HG03457 (cell line): ENCODE measurements at regions not wholly inside any gene's neighbourhood (a gene's known extent, or its start where the extent isn't known, plus 50 kb on each side); places are given as distances from the start of the nearest gene placed in this dataset.
"Not testable (repeated sequence)": the region's sequence is repeated elsewhere in the genome, so short reads cannot be mapped to it uniquely, and the experiment has no call there.

Experiments used
- ATAC-seq: cut with Tn5 transposase; IDR thresholded peaks from one replicate; pipeline ENCODE4 v1.9.1; 2021; ENCODE audit warnings: moderate number of reproducible peaks; ENCODE audit not compliant: unreplicated experiment

GRCh38 chr12:102728506-102729242 lies 188.4 kb downstream of the PAH start:
- ATAC-seq, result peak; percentile 38

GRCh38 chr12:102726686-102727085 lies 190.4 kb downstream of the PAH start:
- ATAC-seq, result no peak

DNA sequence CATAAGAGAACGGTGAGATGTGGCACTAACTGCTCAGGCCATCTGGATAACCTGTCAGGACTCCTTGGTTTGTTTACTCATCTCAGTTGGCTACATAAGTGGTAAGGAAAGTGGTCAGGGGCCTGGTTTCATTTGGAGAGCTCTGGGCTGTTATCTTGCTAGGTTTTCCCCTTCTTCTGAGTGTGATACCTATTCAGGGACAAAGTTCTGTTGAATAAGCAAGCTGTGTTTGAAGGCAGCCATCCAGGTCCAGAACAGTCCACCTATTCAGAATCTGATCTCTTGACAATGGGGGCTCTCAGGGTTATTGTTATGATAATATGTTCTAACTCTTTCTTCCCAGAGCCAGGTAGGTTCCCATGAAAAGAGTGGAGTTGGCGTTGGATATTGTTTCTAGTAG lies 194.9 kb downstream of the PAH start:
- no peak for ATAC-seq

- ATAC-seq, result no peak
Observed at GRCh38 chr12:102708108-102708507, 208.9 kb downstream of the PAH start.

GRCh38 chr12:102702447-102703114 lies 214.5 kb downstream of the PAH start:
- no peak for ATAC-seq

DNA sequence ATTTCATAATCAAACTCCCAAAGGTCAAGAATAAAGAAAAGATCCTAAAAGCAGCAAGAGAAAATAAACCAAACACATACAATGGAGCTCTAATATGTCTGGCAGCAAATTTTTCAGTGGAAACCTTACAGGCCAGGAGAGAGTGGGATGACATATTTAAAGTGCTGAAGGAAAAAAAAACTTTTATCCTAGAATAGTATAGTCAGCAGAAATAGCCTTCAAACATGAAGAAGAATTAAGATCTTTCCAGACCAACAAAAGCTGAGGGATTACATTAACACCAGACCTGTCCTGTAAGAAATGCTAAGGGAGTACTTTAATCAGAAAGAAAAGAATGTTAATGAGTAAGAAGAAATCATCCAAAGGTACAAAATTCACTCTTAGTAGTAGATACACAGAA lies 215.7 kb upstream of the IGF1 start:
- no peak for ATAC-seq

DNA sequence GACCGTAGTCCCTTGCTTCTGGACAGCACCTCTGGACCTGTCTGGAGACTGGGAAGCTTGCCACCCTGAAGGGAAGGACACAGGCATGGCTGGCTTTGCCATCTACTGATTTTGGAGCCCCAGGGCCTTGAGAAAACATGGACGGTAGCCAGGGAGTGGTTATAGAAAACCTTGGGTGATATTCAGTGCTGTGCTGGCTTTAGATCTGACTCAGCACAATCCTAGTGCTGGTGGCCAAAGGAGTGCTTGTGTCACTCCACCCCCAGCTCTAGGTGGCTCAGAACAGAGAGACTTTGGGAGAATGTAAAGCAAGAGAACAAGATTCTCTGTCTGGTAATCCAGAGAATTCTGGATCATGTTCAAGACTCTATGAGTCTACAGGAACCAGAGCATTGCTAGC lies 214.5 kb upstream of the IGF1 start:
- no peak for ATAC-seq

GRCh38 chr12:102691773-102692555 lies 211.6 kb upstream of the IGF1 start:
- no peak for ATAC-seq

- ATAC-seq, result no peak
Observed at GRCh38 chr12:102690253-102690652, 209.9 kb upstream of the IGF1 start.

GRCh38 chr12:102689701-102690100 lies 209.3 kb upstream of the IGF1 start:
- ATAC-seq, result no peak

- ATAC-seq, result no peak
Observed at GRCh38 chr12:102687523-102687922, 207.2 kb upstream of the IGF1 start.

DNA sequence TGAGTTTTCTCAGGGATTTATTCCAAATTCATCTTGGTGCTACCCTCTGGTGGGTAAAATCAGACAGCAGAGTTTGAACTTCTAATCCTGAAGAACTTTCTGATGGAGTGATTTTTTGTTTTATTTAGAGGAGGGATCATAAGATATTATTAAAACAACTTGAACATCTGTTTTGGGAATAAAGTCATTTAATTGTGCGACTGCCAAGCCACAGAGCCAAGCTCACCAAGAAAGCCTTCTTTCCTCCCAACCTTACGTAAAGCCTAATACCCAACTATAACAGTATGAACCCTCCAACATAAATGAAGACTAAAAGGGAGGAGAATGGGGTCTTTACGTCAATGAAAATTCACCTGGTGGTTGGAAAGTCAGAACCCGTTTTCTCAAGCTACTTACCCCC lies 205.5 kb upstream of the IGF1 start:
- ATAC-seq, result no peak

- ATAC-seq, result no peak
Observed at GRCh38 chr12:102685172-102685571, 204.8 kb upstream of the IGF1 start.

GRCh38 chr12:102682366-102683289 lies 202.3 kb upstream of the IGF1 start:
- ATAC-seq, result no peak

DNA sequence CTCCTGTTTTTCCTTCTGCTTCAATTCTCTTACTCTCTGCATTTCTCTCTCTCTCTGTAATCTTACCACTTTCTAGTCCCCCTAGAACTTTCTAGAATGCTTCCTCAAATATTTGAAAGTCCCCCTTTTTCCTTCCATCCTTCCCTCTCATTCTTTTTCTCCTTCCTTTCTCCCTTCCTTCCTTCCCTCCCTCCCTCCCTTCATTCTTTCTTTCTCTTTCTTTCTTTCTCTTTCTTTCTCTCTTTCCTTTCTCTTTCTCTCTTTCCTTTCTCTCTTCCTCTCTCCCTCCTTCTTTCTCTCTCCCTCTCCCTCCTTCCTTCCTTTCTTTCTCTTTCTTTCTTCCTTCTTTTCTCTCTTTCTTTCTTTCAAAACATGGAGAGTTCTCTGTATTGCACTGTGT lies 201.4 kb upstream of the IGF1 start:
- no peak for ATAC-seq

DNA sequence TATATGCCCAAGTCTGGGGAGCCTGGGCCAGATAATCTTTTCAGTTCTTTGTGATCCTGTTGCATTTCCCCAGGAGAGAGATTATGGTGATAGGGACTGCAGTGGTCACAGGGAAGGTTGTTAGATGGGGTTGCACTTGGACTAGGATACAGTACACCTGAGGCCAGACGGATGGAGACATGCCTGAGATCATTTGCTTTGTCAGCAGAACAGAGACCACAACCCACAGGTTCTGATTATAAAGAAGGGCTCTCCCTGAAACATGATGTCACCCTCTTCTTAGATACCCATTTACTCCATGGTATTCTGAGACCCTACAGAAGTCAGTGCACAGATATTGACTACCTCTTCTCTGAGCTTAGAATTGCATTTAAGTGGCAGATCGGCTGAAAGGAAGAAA lies 200.9 kb upstream of the IGF1 start:
- no peak for ATAC-seq

- no peak for ATAC-seq
Observed at GRCh38 chr12:102680304-102680703, 199.9 kb upstream of the IGF1 start.

DNA sequence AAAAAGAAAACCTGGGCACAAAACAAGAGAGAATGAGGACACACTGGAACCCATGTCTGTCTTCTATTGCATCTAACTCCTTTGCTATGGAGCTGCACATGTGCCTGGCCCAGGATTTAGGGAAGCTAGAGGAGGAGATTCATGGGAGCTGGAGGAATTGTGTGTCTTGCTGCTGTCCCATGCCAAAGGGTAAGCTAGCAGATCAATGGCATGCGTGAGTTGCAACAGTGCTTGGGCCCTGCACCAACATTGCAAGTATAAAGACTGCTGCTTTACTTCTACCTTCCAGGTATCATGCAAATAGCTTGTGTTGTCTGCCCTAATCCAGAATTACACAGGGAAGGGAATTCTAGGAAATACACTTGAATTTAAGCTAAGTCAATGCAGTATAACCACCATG lies 196.4 kb upstream of the IGF1 start:
- ATAC-seq, result no peak

GRCh38 chr12:102675672-102676071 lies 195.3 kb upstream of the IGF1 start:
- no peak for ATAC-seq

- ATAC-seq, result no peak
Observed at GRCh38 chr12:102673606-102674005, 193.2 kb upstream of the IGF1 start.

GRCh38 chr12:102672212-102672611 lies 191.8 kb upstream of the IGF1 start:
- ATAC-seq, result not testable (repeated sequence)
